HG03066 (cell line): ENCODE measurements at regions not wholly inside any gene's neighbourhood (a gene's known extent, or its start where the extent isn't known, plus 50 kb on each side); places are given as distances from the start of the nearest gene placed in this dataset.

ENCODE experiments used
- ATAC-seq: cut with Tn5 transposase; IDR thresholded peaks from one replicate; pipeline ENCODE4 v1.9.1; 2021; ENCODE audit warnings: low read depth; ENCODE audit not compliant: unreplicated experiment

DNA sequence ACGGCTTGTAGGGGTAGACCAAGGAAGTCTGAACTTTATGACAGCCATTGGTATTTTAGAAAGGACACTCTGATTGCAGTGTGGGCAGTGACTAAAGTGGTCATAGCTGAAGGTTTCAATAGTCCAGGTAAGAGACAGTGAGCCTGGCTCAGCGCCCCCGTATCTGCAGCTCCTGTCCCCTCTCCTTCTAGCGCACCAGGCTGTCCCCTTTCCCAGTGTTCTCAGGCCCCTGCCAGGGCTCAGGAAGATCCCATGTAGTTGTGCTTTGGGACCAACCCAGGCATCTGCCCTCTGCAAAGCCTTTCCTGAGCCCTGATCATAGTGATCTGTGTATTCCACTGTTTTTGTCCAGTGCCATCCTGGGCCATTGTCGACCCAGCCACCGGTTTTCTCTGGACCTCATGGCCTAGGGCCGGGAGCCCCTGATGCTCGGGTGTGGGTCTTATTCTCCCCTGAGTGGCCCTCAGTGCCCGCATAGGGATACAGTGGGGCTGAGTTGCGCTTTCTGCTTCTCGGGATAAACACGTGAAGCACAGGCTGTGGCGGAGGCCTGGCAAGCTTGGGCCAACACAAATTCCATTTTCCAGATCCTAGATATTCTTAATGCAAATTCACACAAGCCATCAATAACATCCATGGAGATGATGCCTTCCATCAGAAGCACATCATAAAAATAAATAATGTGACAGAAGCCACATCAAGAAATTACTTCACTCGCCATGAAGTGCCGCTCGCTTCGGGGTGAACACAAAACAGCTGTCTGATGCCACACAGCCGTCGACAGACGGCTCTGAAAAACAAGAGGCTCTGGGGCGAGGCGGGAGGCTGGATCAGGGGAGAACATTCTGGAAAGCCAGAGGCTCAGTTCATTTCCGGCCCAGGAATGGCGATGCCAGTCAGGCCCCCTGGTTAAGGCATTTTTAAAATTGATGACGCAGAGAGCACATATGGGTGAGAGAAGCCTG is 805.0 kb downstream of the TBC1D22A start:
- no peak for ATAC-seq

DNA sequence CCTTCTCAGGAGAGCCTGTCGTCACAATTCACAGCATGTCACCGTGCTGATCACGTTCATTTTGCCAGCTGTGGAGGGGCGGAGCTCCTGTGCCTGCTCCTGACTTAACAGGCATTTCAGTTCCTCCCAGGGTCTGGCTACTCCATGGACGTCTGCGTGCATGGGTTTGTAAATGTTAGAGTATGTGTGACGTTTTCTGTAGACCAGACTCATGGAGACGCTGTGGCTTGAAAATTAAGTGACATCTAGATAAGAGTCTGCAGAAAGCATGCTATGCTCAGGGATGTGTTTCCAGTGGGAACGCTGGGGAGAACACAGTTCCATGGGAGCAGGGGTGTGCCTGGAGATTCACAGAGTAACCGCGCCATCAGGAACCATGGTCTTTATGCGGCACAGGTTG is 804.0 kb downstream of the TBC1D22A start:
- ATAC-seq, result no peak

- ATAC-seq, result no peak
These were observed 803.2 kb downstream of the TBC1D22A start for GRCh38 chr22:47565607-47566006.

DNA sequence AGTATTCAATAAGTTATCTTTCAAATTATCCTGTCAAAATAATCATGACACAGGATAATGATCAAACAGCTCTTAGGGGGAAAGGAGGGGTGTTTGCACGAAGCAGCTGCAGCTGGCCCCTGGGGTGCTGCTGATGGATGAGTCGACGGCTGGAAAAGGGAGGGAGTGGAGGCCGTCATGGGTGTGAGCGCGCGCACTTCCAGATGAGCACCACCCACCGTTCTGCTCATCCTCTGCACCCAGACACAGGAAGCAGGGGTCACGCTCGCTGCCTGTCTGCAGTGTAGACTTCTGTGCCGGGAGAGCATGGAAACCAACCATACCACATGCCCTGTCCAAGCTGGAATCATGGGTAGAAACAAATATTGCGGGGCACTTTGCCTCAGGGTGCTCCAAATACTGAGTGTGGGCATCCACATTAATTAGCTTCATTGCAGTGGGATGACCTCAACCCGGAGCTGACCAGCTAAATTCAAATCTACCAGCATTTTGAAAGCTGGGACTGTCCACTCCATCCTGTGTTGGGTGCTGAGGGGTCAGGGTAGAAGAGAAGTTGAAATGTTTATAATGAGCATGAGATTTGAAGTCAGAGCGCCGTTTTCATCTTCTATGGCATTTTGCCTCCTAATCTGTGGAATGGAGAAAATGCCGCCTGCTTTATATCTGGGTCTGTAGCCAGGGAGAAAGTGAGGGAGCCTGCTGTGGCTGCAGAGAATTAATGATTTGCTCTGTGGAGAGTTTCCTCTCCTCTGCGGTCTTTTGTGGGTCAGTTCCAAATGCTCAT is 802.4 kb downstream of the TBC1D22A start:
- no peak for ATAC-seq

- no peak for ATAC-seq
These were observed 801.7 kb downstream of the TBC1D22A start for GRCh38 chr22:47564158-47564450.

DNA sequence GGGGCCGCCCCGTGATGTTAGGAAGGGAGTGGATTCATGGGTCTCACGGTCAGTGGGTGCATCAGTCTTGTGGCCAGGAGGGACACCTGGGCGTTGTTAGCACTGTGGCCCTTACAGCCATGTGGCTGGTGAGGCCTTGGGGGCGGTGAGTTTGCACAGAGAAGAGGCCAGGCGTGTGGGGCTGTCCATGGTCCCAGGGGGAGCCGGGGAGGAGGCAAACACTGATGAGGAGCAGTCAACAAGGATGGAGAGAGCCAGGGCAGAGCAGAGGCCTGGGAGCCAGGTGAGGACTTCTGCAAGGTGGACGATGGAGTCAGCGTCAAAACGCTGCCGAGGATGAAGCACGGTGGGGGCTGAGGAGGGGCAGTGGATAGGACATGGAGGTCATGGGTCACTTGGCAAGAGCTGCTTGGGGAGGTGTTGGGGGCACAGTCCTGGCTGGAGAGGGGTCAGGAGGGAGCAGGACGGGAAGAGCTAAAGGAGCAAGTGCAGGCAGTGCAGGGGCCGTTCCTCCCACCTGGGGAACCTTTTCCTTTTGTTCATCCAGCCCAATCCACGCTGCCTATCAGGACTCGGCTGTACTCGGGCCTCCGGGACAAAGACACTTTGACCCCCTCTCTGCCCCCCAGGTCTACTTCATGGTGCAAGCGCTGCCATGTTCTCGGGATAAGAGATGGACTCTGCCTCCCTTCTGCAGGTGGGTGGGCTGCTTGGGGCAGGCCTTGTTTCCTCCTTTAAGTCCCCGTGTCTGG is 801.1 kb downstream of the TBC1D22A start:
- no peak for ATAC-seq

GRCh38 chr22:47561766-47562165 is 799.3 kb downstream of the TBC1D22A start:
- no peak for ATAC-seq

- ATAC-seq, result no peak
These were observed 798.7 kb downstream of the TBC1D22A start for GRCh38 chr22:47561115-47561675.

GRCh38 chr22:47558828-47559700 is 796.6 kb downstream of the TBC1D22A start:
- ATAC-seq, result no peak

- no peak for ATAC-seq
These were observed 794.0 kb downstream of the TBC1D22A start for GRCh38 chr22:47556473-47556872.

DNA sequence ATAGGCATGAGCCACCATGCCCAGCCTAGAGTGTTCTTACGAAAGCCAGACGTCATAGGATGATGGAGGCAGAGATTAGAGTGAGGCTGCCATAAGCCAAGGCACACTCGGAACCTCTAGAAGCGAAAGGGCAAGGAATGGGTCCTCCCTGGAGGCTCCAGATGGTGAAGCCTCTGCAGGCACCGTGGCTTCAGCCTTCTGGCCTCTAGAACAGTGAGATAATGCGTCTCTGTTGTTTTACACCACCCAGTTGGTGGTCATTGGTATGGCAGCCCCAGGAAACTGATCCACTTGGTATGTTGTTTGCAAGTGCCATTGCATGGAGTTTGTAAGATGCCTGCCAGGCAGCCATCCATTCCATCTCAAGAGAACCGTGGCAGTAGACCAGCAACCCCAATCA is 791.0 kb downstream of the TBC1D22A start:
- no peak for ATAC-seq

GRCh38 chr22:47552541-47553205 is 790.2 kb downstream of the TBC1D22A start:
- ATAC-seq, result no peak

DNA sequence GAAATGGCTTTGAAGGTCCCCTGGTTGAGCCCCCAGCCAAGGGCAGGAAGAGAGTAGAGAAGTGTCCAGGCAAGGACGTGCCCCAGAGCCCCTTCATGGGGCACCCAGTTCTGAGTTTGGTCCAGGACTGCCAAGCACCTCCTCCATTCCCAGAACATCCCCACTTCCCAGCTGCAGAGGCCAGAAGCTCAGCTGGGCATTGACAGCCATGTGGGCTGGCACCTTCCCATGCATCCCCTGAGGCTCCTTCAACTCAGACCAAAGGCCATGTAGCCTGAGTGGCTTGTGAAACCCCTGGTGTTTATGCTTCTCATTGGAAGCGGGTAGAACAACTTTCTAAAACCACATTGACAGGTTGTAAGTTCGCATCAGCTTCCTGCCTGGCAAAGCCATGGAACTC is 789.6 kb downstream of the TBC1D22A start:
- ATAC-seq, result no peak

DNA sequence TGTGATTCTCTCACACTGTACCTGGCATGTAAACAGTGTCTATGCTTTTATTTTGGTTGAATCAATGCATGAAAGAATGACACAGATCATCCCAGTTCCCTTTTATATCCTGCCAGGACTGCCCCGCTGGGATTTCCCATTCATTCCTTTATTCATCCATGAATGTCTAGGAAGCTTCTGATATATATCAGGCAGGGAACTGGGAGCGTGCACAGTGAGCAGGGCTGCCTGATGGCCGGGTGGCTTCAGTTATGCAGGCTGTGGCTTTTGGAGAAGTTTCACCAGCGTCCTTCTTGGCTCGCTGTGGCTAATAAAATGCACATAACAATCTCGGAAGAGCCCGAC is 789.0 kb downstream of the TBC1D22A start:
- no peak for ATAC-seq

- no peak for ATAC-seq
These were observed 788.3 kb downstream of the TBC1D22A start for GRCh38 chr22:47550524-47551430.

DNA sequence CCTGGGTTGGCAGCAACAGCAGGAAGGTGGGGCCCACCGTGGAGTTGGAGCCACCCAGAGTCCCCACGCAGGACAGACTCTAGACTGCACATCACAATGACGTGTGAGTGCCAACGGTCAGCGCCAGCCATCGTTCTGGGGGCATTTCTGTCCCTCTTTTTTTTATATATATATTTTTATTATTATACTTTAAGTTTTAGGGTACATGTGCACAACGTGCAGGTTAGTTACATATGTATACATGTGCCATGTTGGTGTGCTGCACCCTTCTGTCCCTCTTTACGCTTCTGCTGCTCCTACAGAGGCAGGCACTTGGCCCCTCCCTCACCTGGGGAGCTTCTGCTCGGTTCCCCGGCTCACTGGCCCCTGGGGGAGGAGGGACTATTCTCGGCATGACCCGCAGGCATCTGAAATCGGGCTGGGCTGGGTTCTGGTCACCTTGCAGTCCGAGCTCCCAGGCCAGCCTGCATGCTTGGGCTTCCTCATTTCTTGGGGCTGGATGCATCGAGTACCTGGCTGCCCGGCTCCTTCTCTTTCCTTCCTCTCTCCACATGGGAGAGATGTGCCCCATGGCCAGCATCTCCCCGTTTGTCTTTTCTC is 787.4 kb downstream of the TBC1D22A start:
- no peak for ATAC-seq

- ATAC-seq, result no peak
These were observed 786.7 kb downstream of the TBC1D22A start for GRCh38 chr22:47548953-47549740.
